ENCODE measurements at regions not wholly inside any gene's neighbourhood (a gene's known extent, or its start where the extent isn't known, plus 50 kb on each side); places are given as distances from the start of the nearest gene placed in this dataset.

GRCh38 chr2:177314722-177315264, 50.3 kb upstream of the NFE2L2 start:
- POLR2A ChIA-PET (ENCODE audit: unreplicated experiment), result no interaction called here
- no TSS peak for BruUV-seq (replicated peaks)

GRCh38 chr2:177315364-177315763, 50.8 kb upstream of the NFE2L2 start:
- Histone ChIP-seq H3K9ac (ENCODE audit: low read length) (no peak overlapping the region), H3K9me3 (ENCODE audit: low read length) (no peaks in the 10 kb centered on the region), H3K36me3 (ENCODE audit: low read depth, low read length) (no peaks in the 10 kb centered on the region), H3K79me2 (ENCODE audit: low read length) (no peaks in the 10 kb centered on the region), H4K20me1 (ENCODE audit: low read length) (no peaks in the 10 kb centered on the region), H3K27ac (ENCODE audit: low read length) (no peak overlapping the region), H3F3A (ENCODE audit: low read length, unreplicated experiment) (no peaks in the 10 kb centered on the region), H2AFZ (ENCODE audit: low read length) (no peak overlapping the region), H3K9me2 (replicated peaks; ENCODE audit: low read length) (no peaks in the 10 kb centered on the region), H3K4me3 (ENCODE audit: low read length) (no peak overlapping the region), H3K4me2 (ENCODE audit: low read length) (no peak overlapping the region), H3K4me1 (ENCODE audit: insufficient read depth, low read length) (peaks cover 8% of the 10 kb centered on the region), H3K27me3 (ENCODE audit: low read length) (no peaks in the 10 kb centered on the region)
- CTCF ChIA-PET, result no interaction called here
- DNase-seq (no peak), ATAC-seq (no peak)
- intact Hi-C loops (cut with micrococcal nuclease), result no loop called here
- BruUV-seq (replicated peaks), result no TSS peak
- POLR2A ChIA-PET (ENCODE audit: unreplicated experiment), result no interaction called here
- TF ChIP-seq, protein P1, sequence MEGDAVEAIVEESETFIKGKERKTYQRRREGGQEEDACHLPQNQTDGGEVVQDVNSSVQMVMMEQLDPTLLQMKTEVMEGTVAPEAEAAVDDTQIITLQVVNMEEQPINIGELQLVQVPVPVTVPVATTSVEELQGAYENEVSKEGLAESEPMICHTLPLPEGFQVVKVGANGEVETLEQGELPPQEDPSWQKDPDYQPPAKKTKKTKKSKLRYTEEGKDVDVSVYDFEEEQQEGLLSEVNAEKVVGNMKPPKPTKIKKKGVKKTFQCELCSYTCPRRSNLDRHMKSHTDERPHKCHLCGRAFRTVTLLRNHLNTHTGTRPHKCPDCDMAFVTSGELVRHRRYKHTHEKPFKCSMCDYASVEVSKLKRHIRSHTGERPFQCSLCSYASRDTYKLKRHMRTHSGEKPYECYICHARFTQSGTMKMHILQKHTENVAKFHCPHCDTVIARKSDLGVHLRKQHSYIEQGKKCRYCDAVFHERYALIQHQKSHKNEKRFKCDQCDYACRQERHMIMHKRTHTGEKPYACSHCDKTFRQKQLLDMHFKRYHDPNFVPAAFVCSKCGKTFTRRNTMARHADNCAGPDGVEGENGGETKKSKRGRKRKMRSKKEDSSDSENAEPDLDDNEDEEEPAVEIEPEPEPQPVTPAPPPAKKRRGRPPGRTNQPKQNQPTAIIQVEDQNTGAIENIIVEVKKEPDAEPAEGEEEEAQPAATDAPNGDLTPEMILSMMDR (conservative IDR thresholded peaks at IDR 0.05; ENCODE audit: low read depth, low read length), result no peak
- TF ChIP-seq EZH2phosphoT487 (IDR thresholded peaks at IDR 0.05; ENCODE audit: borderline replicate concordance, low read length), result no peak
- no peak for TF ChIP-seq EZH2 (IDR thresholded peaks at IDR 0.05; ENCODE audit: low read length, unreplicated experiment)

More at GRCh38 chr2:177314722-177315264, 50.3 kb upstream of the NFE2L2 start:
- Histone ChIP-seq H3K9me3 (ENCODE audit: low read length) (no peaks in the 10 kb centered on the region), H3K4me1 (ENCODE audit: insufficient read depth, low read length) (peaks cover 8% of the 10 kb centered on the region), H3K79me2 (ENCODE audit: low read length) (no peaks in the 10 kb centered on the region), H3K27ac (ENCODE audit: low read length) (no peak overlapping the region), H3K27me3 (ENCODE audit: low read length) (no peaks in the 10 kb centered on the region), H3F3A (ENCODE audit: low read length, unreplicated experiment) (no peaks in the 10 kb centered on the region), H2AFZ (ENCODE audit: low read length) (no peak overlapping the region), H4K20me1 (ENCODE audit: low read length) (no peaks in the 10 kb centered on the region), H3K9ac (ENCODE audit: low read length) (no peak overlapping the region), H3K36me3 (ENCODE audit: low read depth, low read length) (no peaks in the 10 kb centered on the region), H3K9me2 (replicated peaks; ENCODE audit: low read length) (no peaks in the 10 kb centered on the region), H3K4me2 (ENCODE audit: low read length) (no peak overlapping the region), H3K4me3 (ENCODE audit: low read length) (no peak overlapping the region)
- DNase-seq (no peak), ATAC-seq (no peak)
- intact Hi-C loops (cut with micrococcal nuclease), result loop anchor here (1.0 kb wide), 1 partner anchor 10 kb away; no protein-coding TSS in a partner anchor
- TF ChIP-seq EZH2phosphoT487 (IDR thresholded peaks at IDR 0.05; ENCODE audit: borderline replicate concordance, low read length) (no peak), EZH2 (IDR thresholded peaks at IDR 0.05; ENCODE audit: low read length, unreplicated experiment) (no peak)
- TF ChIP-seq, protein P1 (conservative IDR thresholded peaks at IDR 0.05; ENCODE audit: low read depth, low read length), result no peak
- CTCF ChIA-PET, result no interaction called here

GRCh38 chr2:177316756-177317155, 52.2 kb upstream of the NFE2L2 start:
- Histone ChIP-seq H2AFZ (ENCODE audit: low read length) (no peak overlapping the region), H3K9me3 (ENCODE audit: low read length) (no peaks in the 10 kb centered on the region), H3F3A (ENCODE audit: low read length, unreplicated experiment) (no peaks in the 10 kb centered on the region), H3K79me2 (ENCODE audit: low read length) (no peaks in the 10 kb centered on the region), H3K36me3 (ENCODE audit: low read depth, low read length) (no peaks in the 10 kb centered on the region), H3K4me1 (ENCODE audit: insufficient read depth, low read length) (peaks cover 8% of the 10 kb centered on the region), H3K4me2 (ENCODE audit: low read length) (no peak overlapping the region), H4K20me1 (ENCODE audit: low read length) (no peaks in the 10 kb centered on the region), H3K27ac (ENCODE audit: low read length) (no peak overlapping the region), H3K4me3 (ENCODE audit: low read length) (no peak overlapping the region), H3K9ac (ENCODE audit: low read length) (no peak overlapping the region), H3K27me3 (ENCODE audit: low read length) (no peaks in the 10 kb centered on the region), H3K9me2 (replicated peaks; ENCODE audit: low read length) (no peaks in the 10 kb centered on the region)
- BruUV-seq (replicated peaks), result no TSS peak
- TF ChIP-seq EZH2phosphoT487 (IDR thresholded peaks at IDR 0.05; ENCODE audit: borderline replicate concordance, low read length), result no peak
- TF ChIP-seq EZH2 (IDR thresholded peaks at IDR 0.05; ENCODE audit: low read length, unreplicated experiment), result no peak
- TF ChIP-seq, protein P1 (conservative IDR thresholded peaks at IDR 0.05; ENCODE audit: low read depth, low read length), result no peak
- intact Hi-C loops (cut with micrococcal nuclease), result no loop called here
- DNase-seq, result no peak
- no peak for ATAC-seq
- CTCF ChIA-PET, result no interaction called here
- POLR2A ChIA-PET (ENCODE audit: unreplicated experiment), result no interaction called here
